GM04504 (cell line): ENCODE measurements at regions not wholly inside any gene's neighbourhood (a gene's known extent, or its start where the extent isn't known, plus 50 kb on each side); places are given as distances from the start of the nearest gene placed in this dataset.

ENCODE experiments used
- DNase-seq: peaks from one replicate; pipeline ENCODE4 v3.0.0-alpha.2; 2012; ENCODE audit warnings: low read depth

GRCh38 chr11:116180806-116181600 is 591.8 kb downstream of the BUD13 start:
- no peak for DNase-seq

DNA sequence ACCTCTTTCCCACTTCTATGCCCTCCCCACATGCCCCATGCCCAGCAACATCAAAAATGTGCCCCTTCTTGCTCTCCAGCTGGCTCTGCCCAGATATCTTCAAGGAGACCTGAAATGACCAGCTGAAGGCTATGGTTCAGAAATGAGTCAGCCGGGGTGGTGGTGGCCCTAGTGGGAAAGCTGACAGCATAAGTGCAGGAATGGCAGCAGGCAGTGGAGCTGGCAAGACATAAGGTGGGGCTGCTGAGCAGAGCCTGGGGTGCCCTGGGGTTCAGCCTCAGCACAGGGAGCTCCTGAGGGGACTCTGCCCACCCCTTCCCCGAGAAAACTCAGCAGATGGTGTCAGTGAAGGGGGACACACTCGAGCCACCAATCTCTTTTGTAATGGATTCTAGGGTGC is 593.4 kb downstream of the BUD13 start:
- DNase-seq: no peak

GRCh38 chr11:116177521-116178210 is 595.1 kb downstream of the BUD13 start:
- no peak for DNase-seq

GRCh38 chr11:116176484-116177005 is 596.2 kb downstream of the BUD13 start:
- no peak for DNase-seq

DNA sequence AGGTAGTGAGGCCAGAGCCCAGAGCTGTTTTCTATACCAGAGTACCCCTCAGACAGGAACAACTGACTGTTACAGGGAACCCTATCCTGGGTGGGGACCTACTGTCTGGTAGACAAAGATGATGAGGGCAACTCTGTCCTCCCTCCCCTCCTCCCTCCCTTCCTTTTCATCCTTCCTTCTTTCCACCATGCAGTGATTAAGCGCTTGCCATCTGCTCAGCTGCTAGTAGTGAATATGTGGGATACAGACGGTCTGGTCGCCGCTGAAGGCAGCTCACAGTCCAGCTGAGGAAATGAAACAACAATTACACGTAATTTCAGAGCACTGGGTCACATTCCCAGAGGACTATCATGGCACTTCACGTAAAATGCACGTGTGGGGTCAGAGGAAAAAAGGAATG is 597.1 kb downstream of the BUD13 start:
- no peak for DNase-seq

DNA sequence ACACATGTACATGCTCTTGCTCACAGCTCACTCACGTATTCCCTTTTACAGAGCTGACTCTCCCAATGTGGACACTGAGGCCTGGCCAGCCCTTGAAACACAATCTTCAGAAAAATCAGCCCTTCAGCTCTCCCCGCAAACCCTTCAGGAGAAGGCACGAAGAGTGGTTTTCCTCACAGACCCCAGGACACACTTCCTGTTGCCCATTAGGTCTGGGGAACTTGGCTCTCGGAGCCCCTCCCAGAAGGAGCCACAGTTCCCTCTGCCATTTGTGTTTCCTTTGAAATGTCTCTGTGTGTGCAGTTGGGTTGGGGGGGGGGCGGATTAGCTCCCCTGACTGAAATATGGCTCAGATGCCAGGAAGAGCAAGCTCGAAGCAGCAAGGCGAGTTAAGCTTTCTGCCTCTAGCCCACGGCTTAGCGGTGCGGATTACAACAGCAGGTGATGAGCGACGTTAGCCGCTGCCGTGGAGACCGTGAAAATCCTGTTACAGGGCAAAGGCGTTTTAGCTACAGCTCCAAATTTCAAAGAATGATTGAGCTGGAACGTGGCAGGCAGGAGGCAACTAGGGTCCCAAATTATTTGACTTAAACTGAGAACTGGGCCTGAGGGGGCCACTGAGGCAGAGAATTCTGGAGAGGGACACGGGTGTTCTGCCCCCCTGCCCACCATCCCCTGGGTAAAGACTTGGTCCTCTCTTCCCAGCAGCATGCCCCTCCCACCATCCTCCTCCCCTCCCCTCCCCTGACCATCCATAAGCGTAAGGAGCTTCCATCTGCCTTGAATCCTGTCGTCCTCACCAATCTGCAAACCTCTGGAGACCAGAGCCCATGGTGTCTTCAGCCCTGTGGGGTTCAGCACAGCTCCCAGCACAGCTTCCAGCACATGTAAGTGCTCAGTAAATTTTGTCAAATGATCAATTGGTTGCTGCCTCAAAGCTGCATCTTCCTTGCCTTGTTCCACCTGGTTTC is 598.6 kb downstream of the BUD13 start:
- DNase-seq: no peak

GRCh38 chr11:116173506-116173905 is 599.3 kb downstream of the BUD13 start:
- no peak for DNase-seq

- no peak for DNase-seq
Observed at GRCh38 chr11:116172851-116173250, 599.9 kb downstream of the BUD13 start.

- DNase-seq: no peak
Observed at GRCh38 chr11:116172156-116172555, 600.6 kb downstream of the BUD13 start.

- no peak for DNase-seq
Observed at GRCh38 chr11:116171271-116172140, 601.3 kb downstream of the BUD13 start.

DNA sequence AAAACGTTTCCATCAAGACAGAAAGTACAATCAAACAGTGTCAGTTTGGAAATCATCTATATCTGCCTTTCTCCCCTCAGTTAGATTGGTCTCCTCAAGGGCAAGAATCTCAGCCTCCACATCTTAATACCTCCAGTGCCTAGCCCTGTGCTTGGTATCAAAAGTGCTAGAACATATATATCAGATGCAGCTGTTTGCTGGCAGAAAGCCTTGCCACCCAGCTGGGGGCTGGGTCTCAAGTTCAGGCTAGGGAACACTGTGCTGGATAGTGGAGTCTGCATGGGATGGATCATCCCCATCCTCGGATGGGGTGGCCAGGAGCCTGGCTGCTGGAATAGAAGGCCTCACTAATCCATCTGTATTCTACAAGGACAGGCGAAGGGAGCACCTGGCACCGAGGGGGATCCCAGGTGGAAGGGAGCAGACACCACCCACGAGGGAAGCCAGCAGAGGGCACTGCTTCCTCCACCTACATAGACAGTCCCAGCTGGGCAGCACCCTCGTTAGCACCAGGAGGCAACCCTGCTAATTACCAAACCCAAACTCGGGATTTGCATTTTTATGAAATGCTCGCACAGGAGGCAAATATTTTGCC is 602.2 kb downstream of the BUD13 start:
- DNase-seq: no peak

GRCh38 chr11:116169776-116170175 is 603.0 kb downstream of the BUD13 start:
- DNase-seq: no peak

- DNase-seq: no peak
Observed at GRCh38 chr11:116168459-116168787, 604.4 kb downstream of the BUD13 start.

- DNase-seq: no peak
Observed at GRCh38 chr11:116167706-116168458, 604.9 kb downstream of the BUD13 start.

DNA sequence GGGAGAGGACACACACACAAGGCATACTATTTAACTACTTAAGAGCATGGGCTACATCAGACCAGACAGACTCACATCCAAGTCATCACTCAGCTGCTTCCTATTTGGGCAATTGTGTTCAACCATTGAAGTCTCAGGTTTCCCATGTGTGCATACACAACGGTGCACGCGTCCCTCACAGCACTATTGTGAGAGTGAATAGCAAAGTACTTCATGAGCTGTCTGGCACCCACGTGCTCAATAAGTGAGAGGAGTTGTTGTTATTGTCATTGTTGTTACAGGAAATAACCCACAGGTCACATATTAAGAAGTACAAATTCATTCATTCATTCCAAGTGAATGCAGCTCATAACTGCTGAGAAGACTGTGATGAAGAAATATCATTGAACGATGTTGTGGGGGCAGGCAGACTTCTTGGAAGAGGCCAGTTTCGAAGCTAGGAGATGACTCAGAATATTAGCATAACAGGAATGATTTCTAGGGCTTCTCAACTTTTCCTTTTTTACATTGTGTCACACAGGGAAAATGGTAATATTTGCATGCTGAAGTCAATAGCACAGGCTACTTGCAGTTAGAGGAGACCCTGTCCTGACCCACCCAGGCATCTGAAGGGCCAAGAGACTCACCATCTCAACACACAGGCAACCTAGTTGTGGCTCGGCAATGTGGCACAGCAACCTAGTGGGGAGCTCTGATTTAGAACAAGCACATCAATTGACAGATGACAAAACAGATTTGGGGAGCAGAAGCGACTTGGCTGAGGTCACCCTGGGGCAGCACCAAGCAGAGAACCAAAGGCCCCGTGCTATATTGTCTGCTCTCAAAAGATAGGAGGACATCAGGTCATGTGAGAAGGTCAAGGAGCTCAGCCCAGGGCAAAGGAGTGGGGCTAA is 606.0 kb downstream of the BUD13 start:
- DNase-seq: no peak

- DNase-seq: no peak
Observed at GRCh38 chr11:116164843-116165242, 607.9 kb downstream of the BUD13 start.

- no peak for DNase-seq
Observed at GRCh38 chr11:116162886-116163230, 609.9 kb downstream of the BUD13 start.

- no peak for DNase-seq
Observed at GRCh38 chr11:116162086-116162885, 610.5 kb downstream of the BUD13 start.
